GM18873 (cell line): ENCODE measurements at regions not wholly inside any gene's neighbourhood (a gene's known extent, or its start where the extent isn't known, plus 50 kb on each side); places are given as distances from the start of the nearest gene placed in this dataset.
"Not testable (repeated sequence)": the region's sequence is repeated elsewhere in the genome, so short reads cannot be mapped to it uniquely, and the experiment has no call there.

Source experiments
- ATAC-seq: cut with Tn5 transposase; IDR thresholded peaks from one replicate; pipeline ENCODE4 v1.9.1; 2021; ENCODE audit warnings: mild to moderate bottlenecking, moderate library complexity, moderate number of reproducible peaks; ENCODE audit not compliant: unreplicated experiment, low FRiP score

- ATAC-seq: no peak
Measured at GRCh38 chr13:73822668-73823592, 311.3 kb downstream of the KLF12 start.

DNA sequence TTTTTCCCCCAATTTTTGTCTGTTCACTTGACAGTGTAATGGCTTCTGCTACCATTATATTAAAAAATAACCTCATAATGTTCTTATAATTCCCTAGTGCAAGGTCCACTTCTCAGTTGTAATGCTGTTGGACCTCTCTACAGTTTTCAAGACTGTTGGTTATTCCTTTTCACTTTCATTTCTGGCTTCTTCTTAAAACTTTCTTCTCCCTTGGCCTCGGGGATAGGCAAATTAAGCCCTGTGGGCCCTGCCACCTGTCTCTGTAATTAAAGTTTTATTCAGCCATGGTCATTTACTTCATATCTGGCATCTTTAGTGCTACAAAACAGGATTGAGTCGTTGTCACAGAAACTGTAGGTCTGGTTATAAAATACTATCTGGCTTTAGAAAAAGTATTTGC is 313.5 kb downstream of the KLF12 start:
- ATAC-seq: no peak

DNA sequence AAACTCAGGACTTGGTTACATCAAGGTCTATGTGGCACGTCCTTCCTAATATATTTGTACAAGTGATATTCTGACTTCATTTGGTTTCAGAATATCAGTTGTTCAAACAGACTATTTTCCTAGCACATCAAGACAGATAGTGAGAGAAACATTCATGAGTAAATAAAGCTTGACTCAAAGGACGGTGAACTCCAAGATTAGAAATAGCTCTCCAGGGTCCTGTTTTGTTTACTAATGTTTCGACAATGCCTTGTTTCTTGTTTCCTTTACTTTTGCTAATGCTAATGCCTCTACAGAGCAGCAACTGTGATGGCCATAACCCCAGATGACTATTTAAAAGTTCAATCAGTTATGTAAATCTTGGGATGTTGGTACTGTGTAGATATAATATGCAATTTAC is 313.9 kb downstream of the KLF12 start:
- ATAC-seq: no peak

GRCh38 chr13:73819711-73820110 is 314.5 kb downstream of the KLF12 start:
- no peak for ATAC-seq

DNA sequence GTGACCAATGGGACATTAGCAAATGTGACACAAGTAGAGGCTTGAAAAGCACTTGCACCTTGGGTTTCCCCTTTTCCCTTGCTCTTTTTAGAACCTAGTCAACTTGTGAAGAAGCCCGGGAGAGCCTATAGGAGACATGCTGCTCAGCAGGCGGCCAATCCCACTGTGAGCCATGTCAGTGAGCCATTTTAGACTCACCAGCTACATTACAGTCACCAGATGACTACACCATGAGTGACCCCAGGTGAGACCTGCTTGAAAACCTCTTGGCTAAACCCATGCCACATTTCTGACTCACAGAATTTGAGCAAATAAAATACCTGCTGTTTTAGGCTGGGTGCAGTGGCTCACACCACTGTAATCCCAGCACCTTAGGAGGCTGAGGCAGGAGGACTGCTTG is 317.5 kb downstream of the KLF12 start:
- no peak for ATAC-seq

DNA sequence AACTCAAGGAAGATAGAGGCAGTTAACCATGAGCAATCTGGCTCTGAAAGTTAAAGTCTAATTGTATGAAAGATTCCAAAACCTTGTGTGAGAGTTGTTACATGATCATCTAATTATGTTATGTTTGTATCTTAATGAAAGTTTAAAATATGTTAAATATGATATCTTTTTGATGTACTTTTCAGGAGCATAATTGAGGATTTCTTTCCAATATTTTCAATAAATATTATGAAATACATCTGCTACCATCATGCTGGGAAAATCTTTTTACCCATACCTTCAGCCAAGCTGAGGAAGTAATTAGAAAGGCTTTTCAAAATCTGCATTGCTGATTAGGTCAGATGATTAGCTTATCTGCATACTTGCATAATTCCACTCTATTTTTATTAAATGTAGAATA is 318.4 kb downstream of the KLF12 start:
- ATAC-seq: no peak

GRCh38 chr13:73810647-73811046 is 323.6 kb downstream of the KLF12 start:
- no peak for ATAC-seq

DNA sequence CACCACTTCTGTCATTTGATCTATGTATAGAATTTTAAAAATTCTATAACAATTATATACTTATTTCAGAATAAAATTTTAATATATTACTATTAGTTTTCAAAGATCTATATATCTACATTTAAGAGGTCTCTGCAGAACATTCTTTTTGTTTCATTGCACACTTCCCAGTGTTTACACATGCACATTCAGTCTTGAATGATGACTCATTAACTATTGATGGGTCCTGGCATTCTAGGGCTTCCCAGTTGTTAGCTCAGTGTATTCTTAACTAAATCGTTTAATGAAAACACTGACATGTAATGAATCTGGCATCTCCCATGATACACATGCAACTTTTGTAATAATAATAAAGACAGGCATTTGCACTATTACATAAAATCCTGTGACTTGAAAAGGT is 324.6 kb downstream of the KLF12 start:
- ATAC-seq: no peak

DNA sequence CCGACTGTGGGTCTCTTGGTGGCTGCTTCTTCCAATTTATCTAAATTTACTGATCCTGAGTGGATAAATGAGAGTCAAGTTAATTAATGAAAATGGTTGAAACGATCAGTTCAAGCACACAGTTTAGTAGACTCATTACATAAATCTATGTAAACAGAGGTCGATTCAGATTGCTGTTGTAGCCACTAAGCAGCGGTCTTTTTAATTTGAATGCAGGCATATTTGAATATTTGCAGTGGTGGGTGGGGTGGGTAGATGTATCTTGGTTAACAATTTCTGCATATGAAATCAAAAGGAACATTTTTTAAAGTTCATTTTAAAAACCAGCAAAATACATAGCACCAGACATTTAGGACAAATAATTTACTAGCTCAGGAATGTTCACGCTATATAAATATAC is 325.9 kb downstream of the KLF12 start:
- ATAC-seq: no peak

DNA sequence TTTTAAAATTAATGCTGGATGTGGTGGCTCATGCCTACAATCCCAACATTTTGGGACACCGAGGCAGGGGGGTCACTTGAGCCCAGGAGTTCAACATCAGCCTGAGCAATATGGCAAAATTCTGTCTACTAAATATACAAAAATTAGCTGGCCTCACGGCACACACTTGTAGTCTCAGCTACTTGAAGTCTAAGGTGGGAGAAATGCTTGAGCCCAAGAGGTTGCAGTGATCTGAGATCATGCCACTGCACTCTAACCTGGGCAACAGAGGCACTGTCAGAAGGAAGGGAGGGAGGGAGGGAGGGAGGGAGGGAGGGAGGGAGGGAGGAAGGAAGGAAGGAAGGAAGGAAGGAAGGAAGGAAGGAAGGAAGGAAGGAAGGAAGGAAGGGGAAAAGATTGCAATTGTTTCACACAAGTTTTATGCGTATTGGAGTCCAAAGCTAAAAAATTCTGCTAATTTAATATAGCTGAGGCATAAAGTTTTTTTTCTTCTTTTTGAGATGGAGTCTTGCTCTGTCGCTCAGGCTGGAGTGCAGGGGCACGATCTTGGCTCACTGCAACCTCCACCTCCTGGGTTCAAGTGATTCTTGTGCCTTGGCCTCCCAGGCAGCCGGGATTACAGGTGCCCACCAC is 328.8 kb downstream of the KLF12 start:
- ATAC-seq: not testable (repeated sequence)

GRCh38 chr13:73803997-73804396 is 330.2 kb downstream of the KLF12 start:
- ATAC-seq: no peak

DNA sequence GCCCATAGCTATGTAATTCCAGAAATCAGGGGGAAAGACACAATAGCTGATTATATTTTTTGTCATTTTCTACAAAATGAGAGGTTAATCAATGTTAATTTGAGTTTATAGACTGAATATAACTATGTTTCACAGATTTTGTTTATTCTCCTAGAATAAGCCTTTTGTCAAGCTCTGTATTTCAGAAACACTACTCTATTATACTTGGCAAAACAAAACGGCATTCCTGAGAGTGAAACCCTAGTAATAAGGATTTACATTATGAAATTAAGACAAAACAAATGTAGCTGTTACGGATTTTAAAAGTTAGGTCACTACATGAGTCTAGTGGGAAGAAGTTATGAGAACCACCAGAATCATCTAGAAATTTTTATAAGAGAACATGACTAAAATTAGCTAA is 334.2 kb downstream of the KLF12 start:
- ATAC-seq: no peak

GRCh38 chr13:73794755-73795154 is 339.4 kb downstream of the KLF12 start:
- no peak for ATAC-seq

DNA sequence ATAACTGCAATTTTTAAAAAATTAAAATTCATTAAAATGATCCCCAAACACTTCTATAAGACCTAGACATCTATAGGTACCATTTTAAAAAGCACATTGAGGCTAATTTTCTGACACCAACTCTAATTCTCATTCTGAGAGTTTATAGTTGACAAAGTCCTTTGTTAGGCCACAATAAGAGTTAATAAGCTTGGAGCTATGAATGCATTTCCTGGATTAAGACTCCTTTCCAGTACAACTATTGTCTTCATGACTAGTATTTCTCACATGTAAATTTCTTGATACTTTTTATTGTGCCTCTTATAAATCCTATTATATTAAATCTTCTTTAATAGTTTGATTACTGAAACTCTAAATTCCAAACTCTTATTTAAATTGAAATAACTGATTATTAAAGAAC is 340.8 kb downstream of the KLF12 start:
- no peak for ATAC-seq

DNA sequence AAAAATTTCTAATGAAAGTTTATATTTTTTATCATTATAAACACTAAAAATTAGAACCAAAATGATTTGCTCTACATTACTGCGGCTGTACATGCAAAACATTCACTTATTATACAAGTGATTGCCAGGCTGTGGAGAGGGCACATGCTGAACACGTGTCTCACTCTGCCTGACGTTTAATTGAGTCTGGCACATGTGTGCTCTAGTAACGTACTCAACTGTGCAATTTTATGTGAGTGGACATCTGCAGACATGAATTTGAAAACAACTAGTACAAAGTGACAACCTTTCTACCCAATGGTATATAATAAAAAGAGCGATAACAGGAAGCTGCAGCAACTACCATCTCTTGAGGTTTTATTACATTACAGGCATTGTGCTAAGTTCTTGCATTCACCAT is 341.4 kb downstream of the KLF12 start:
- no peak for ATAC-seq

DNA sequence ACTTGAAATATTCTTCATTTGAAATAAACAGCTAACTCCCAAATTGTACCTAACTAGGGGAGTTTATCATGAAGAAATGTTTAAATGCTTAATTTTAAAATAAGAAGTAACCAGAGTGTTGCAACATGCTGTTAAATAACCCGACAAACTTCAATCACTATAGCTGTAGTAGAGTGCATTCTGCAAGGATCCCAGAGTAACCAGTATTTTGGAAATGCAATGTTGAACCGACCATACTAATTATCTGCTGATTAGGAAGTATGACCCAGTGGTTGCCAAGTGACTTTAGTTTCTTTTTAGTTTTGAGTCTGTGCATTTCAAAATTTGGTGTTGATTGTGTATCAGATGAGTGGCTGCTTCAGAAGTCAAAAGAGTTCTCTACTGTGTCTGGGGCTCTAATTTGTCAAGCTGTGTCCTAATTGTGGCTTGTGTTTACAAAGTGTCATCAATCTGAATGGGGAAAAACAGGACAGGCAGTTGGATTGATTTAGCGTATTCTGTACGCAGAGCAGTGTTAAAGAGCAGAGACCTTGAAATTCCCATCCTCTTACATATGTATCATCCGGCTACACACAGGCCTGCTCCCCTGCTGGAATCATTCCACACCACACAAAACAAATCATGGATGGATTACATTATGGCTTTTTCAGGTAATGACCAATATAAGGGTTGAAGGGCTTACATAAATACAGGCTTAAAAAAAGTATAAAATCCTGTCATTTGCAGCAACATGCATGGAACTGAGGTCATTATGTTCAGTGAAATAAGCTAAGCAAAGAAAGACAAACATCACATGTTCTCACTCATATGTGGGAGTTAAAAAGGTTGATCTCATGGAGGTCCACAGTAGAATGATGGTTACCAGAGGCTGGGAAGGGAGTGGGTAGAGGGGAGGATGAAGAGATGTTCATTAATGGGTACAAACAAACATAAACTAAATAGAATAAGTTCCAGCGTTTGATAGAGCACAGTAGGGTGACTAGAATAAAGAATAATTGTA is 351.5 kb downstream of the KLF12 start:
- ATAC-seq: no peak

DNA sequence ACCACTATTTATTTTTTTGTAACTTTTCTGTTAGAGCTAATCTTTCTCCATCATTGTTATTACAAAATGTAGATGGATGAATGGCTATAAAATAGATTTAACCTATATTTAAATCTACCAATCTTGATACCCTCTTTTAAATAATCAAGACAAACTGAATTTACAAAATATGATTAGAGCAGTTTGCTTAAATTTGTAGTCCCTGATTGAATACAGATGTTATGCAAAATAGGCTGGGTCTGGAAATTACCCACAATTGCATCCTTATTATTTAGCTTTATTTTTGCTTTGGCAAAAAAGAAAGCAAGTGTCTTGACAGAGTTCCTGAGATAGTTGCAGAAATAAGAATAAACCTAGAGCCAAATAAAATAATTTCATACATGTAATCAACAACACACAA is 352.8 kb downstream of the KLF12 start:
- no peak for ATAC-seq

DNA sequence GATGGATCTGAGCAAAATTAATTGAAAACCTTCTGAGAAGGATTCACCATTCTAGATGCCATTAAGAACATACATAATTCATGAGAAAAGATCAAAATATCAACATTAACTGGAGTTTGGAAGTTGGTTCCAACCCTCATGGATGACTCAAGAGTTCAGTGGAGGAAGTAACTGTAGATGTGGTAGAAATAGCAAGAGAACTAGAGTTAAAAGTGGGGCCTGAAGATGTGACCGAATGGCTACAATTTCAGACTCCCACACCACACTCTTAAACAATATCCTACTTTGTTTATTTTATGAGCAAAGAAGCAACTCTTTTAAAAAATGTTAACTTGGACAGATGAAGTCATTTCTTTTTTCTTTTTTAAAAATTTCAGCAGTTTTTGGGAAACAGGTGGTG is 354.3 kb downstream of the KLF12 start:
- ATAC-seq: no peak

DNA sequence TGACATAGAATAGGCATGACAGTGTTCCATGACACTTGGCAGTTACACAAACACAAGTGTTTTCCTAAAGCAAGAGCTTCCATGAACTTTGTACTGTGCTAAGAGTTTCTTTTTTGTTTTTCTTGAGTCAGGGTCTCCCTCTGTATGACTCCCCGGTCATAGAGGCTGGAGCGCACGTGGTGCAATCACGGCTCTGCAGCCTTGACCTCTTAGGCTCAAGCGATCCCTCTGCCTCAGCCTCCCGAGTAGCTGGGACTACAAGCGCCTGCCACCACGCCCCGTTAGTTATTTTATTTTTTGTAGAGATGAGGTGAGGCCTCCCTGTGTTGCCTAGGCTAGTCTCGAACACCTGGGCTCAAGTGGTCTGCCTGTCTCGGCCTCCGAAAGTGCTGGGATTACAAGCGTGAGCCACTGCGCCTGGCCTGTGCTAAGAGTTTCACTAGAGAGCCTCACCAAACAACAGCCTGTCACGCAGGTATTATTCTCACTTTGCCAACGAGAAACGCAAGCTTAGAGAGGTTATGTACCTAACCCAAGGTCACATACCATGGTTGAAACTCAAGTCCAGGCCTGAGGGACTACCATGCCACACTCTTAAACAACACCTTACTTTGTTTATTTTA is 355.9 kb downstream of the KLF12 start:
- ATAC-seq: no peak

GRCh38 chr13:73777134-73777533 is 357.1 kb downstream of the KLF12 start:
- no peak for ATAC-seq
